GM19351 (cell line): ENCODE measurements at regions not wholly inside any gene's neighbourhood (a gene's known extent, or its start where the extent isn't known, plus 50 kb on each side); places are given as distances from the start of the nearest gene placed in this dataset.
"Not testable (repeated sequence)": the region's sequence is repeated elsewhere in the genome, so short reads cannot be mapped to it uniquely, and the experiment has no call there.

Experiments
- ATAC-seq: cut with Tn5 transposase; IDR thresholded peaks from one replicate; pipeline ENCODE4 v1.9.1; 2021; ENCODE audit warnings: mild to moderate bottlenecking, moderate library complexity; ENCODE audit not compliant: unreplicated experiment

GRCh38 chr10:109732254-109732965 lies 190.9 kb downstream of the XPNPEP1 start:
- no peak for ATAC-seq

- ATAC-seq, result not testable (repeated sequence)
Observed at GRCh38 chr10:109729895-109730294, 193.4 kb downstream of the XPNPEP1 start.

GRCh38 chr10:109727436-109727835 lies 195.9 kb downstream of the XPNPEP1 start:
- no peak for ATAC-seq

- ATAC-seq, result no peak
Observed at GRCh38 chr10:109726473-109726872, 196.8 kb downstream of the XPNPEP1 start.

GRCh38 chr10:109723305-109723704 lies 200.0 kb downstream of the XPNPEP1 start:
- no peak for ATAC-seq

GRCh38 chr10:109721453-109722064 lies 201.8 kb downstream of the XPNPEP1 start:
- ATAC-seq, result no peak

GRCh38 chr10:109706026-109706560 lies 217.2 kb downstream of the XPNPEP1 start:
- ATAC-seq, result no peak

- ATAC-seq, result no peak
Observed at GRCh38 chr10:109701633-109702215, 221.6 kb downstream of the XPNPEP1 start.

GRCh38 chr10:109698882-109699664 lies 224.2 kb downstream of the XPNPEP1 start:
- no peak for ATAC-seq

- ATAC-seq, result no peak
Observed at GRCh38 chr10:109698086-109698485, 225.2 kb downstream of the XPNPEP1 start.

GRCh38 chr10:109696981-109697775 lies 226.1 kb downstream of the XPNPEP1 start:
- ATAC-seq, result no peak

GRCh38 chr10:109696462-109696861 lies 226.8 kb downstream of the XPNPEP1 start:
- ATAC-seq, result no peak

- ATAC-seq, result no peak
Observed at GRCh38 chr10:109695988-109696387, 227.3 kb downstream of the XPNPEP1 start.

- ATAC-seq, result no peak
Observed at GRCh38 chr10:109689785-109690184, 233.5 kb downstream of the XPNPEP1 start.

- ATAC-seq, result no peak
Observed at GRCh38 chr10:109679478-109679877, 243.8 kb downstream of the XPNPEP1 start.

- no peak for ATAC-seq
Observed at GRCh38 chr10:109678857-109679256, 244.5 kb downstream of the XPNPEP1 start.

GRCh38 chr10:109676703-109677102 lies 246.6 kb downstream of the XPNPEP1 start:
- no peak for ATAC-seq

- ATAC-seq, result no peak
Observed at GRCh38 chr10:109668703-109669102, 254.6 kb downstream of the XPNPEP1 start.

GRCh38 chr10:109668154-109668665 lies 255.1 kb downstream of the XPNPEP1 start:
- ATAC-seq, result no peak

- no peak for ATAC-seq
Observed at GRCh38 chr10:109665321-109665720, 258.0 kb downstream of the XPNPEP1 start.
